Stomach (tissue), 8 donors: ENCODE measurements at regions not wholly inside any gene's neighbourhood (a gene's known extent, or its start where the extent isn't known, plus 50 kb on each side); places are given as distances from the start of the nearest gene placed in this dataset.

ENCODE experiments used
- DNase-seq, 2 donors: peaks; one replicate each; pipeline versions ENCODE4 v3.0.0 to v3.0.0-alpha.2; 2013 to 2019
- H3K27ac ChIP-seq, 5 donors: fragments of 200-600 bp in 4 of 5; sonication (generic) in 4 of 5; one replicate each; pipeline ENCODE4 v1.5.1; 2013 to 2019; ENCODE audit warnings: mild to moderate bottlenecking in 1 of 5, moderate library complexity in 1 of 5
- H3K27me3 ChIP-seq, 3 donors: fragments of 200-600 bp; sonication (generic); one replicate each; pipeline ENCODE4 v1.5.1; 2017 to 2019; ENCODE audit warnings: mixed run types in 1 of 3
- H3K36me3 ChIP-seq, 4 donors: fragments of 200-600 bp; sonication (generic); 1 replicate in 3 of 4; 2 replicates in 1 of 4; pipeline ENCODE4 v1.5.1; 2016 to 2019
- H3K4me1 ChIP-seq, 4 donors: fragments of 200-600 bp; sonication (generic); one replicate each; pipeline ENCODE4 v1.5.1; 2016 to 2019
- H3K4me3 ChIP-seq, 4 donors: fragments of 200-600 bp; sonication (generic) in 3 of 4; one replicate each; pipeline ENCODE4 v1.5.1; 2016 to 2019; ENCODE audit warnings: mild to moderate bottlenecking in 1 of 4
- H3K9me3 ChIP-seq, 4 donors: fragments of 200-600 bp; sonication (generic); one replicate each; pipeline ENCODE4 v1.5.1; 2016 to 2019
- EP300 ChIP-seq: sonication (generic); formaldehyde crosslinking; IDR thresholded peaks from one replicate; pipeline ENCODE4 v1.6.1; 2017; ENCODE audit warnings: antibody characterized with exemption
- POLR2A ChIP-seq, 4 donors: fragments of 450-650 bp; IDR thresholded peaks; one replicate each; pipeline ENCODE4 v1.6.1; 2016; ENCODE audit warnings: antibody characterized with exemption in 4 of 4, control low read depth in 2 of 4, mild to moderate bottlenecking in 1 of 4, moderate library complexity in 1 of 4
- POLR2AphosphoS5 ChIP-seq, 3 donors: sonication (generic); formaldehyde crosslinking; IDR thresholded peaks; one replicate each; pipeline ENCODE4 v1.6.1; 2016; ENCODE audit warnings: antibody characterized with exemption in 3 of 3
- WGBS, 5 donors: extraction: QIAGEN DNeasy Blood & Tissue Kit in 3 of 5; methylation state at CpG; one replicate each; pipeline versions ENCODE4 v1.1.5 to v1.1.7; 2013 to 2018; 5-methylcytosine and 5-hydroxymethylcytosine counted together
- intact Hi-C: fragments of 100-400 bp; cut with DNase I; formaldehyde crosslinking; loops from one replicate; pipeline ENCODE4 v1.15.1; 2023; ENCODE audit warnings: low total_unique reads
- TF ChIP-seq, protein P1 (sequence below), 7 experiments: fragments of 450-650 bp in 4 of 7; fragments of 200-600 bp in 3 of 7; sonication (generic) in 3 of 7; IDR thresholded peaks; one replicate each; pipeline ENCODE4 v1.5.1; 2016 to 2019; ENCODE audit warnings: antibody characterized with exemption in 7 of 7, control low read depth in 2 of 7, mild to moderate bottlenecking in 1 of 7
- donor health status: healthy with polysubstance abuse.
- donor health status: Bipolar disorder and iron deficiency.
- donor health status: healthy.

DNA sequence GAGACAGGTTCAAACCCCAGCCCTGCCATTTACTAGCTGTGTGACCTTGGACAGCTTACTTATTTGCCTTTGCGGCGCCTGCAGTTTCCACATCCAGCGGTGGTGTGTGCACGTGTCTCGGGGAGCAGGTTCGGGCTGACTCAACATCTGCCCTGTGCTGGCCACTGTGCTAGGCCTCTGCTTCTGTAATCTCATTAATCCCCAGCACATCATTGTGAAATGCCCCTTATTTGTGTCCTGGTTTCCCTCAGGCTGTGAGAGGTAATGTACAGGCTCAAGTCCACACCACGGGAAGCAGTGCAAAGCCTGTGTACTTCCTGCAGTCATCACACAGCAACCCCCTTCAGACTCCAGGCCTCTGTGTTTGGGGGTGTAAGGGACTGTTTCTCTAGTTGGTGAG is 285.7 kb downstream of the RPS24 start:
- peaks cover 0 to 33% (median 3%) of the 10 kb centered on the region in 4 donors for H3K4me1 ChIP-seq
- intact Hi-C loops = no loop called here
- peaks cover 0 to 5% (median 0%) of the 10 kb centered on the region in 4 donors for H3K9me3 ChIP-seq
- H3K36me3 ChIP-seq = no peaks in the 10 kb centered on the region
- no peak for DNase-seq
- TF ChIP-seq POLR2A (IDR thresholded peaks at IDR 0.05) (no peak), POLR2AphosphoS5 (IDR thresholded peaks at IDR 0.05) (peak in 1 of 3 donors; percentile 55)
- H3K27me3 ChIP-seq = no peaks in the 10 kb centered on the region
- H3K4me3 ChIP-seq = no peak overlapping the region
- H3K27ac ChIP-seq = peak overlapping the region in 3 of 5 donors; percentile 30 to 78 (median 37)
- WGBS, 5 donors = 78 to 96% (median 86%) methylated on average over 7 of the region's 7 CpGs

DNA sequence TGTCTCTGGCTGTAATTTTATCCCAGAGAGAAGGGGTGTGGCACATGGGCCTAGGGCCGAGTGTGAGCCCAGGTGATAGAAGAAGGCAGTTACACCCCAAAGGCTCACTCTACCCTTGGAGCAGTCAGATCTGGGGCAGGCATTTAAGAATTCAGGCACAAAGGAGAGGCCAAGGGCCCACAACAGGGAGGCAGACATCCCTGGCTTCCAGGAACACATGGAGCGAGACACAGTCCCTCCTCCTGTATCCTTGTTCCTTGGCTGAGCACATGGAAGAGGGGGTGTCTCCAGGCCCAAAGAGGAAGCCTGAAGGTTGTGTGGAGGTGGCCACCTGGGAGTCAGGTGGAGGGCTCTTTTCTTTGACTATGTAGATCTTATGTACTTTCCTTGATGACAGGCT is 286.2 kb downstream of the RPS24 start:
- WGBS, 5 donors = 77 to 94% (median 89%) methylated on average over 2 of the region's 2 CpGs
- Histone ChIP-seq H3K9me3 (peaks cover 0 to 5% (median 0%) of the 10 kb centered on the region in 4 donors), H3K4me1 (peaks cover 0 to 33% (median 3%) of the 10 kb centered on the region in 4 donors), H3K27me3 (no peaks in the 10 kb centered on the region), H3K4me3 (no peak overlapping the region), H3K36me3 (no peaks in the 10 kb centered on the region), H3K27ac (peak overlapping the region in 3 of 5 donors; percentile 30 to 78 (median 37))
- TF ChIP-seq, protein P1, sequence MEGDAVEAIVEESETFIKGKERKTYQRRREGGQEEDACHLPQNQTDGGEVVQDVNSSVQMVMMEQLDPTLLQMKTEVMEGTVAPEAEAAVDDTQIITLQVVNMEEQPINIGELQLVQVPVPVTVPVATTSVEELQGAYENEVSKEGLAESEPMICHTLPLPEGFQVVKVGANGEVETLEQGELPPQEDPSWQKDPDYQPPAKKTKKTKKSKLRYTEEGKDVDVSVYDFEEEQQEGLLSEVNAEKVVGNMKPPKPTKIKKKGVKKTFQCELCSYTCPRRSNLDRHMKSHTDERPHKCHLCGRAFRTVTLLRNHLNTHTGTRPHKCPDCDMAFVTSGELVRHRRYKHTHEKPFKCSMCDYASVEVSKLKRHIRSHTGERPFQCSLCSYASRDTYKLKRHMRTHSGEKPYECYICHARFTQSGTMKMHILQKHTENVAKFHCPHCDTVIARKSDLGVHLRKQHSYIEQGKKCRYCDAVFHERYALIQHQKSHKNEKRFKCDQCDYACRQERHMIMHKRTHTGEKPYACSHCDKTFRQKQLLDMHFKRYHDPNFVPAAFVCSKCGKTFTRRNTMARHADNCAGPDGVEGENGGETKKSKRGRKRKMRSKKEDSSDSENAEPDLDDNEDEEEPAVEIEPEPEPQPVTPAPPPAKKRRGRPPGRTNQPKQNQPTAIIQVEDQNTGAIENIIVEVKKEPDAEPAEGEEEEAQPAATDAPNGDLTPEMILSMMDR (IDR thresholded peaks at IDR 0.05) = no peak
- TF ChIP-seq POLR2AphosphoS5 (IDR thresholded peaks at IDR 0.05) (no peak), POLR2A (IDR thresholded peaks at IDR 0.05) (no peak), EP300 (no peak)
- DNase-seq = no peak
- intact Hi-C loops = no loop called here

DNA sequence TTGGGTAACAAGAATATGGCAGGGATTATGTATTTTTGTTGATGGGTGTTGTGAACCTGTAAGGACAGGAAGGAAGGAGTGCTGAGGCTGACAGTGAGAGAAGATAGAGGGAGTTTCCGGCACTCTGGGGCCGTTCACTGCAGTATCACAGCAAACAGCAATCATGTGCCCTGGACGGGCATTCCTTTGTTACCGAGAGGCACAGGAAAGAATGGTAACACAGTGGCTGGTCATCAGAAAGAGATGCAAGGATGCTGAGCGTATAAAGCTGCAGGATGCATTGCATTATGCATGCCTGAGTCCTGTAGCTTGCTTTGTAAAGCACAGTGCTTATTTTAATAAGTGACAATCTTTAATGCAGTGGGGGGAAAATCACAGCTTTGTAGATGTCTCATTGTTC is 286.8 kb downstream of the RPS24 start:
- intact Hi-C loops = no loop called here
- H3K4me3 ChIP-seq = no peak overlapping the region
- no peaks in the 10 kb centered on the region for H3K36me3 ChIP-seq
- H3K27ac ChIP-seq = no peak overlapping the region
- H3K4me1 ChIP-seq = peaks cover 0 to 33% (median 3%) of the 10 kb centered on the region in 4 donors
- no peak for DNase-seq
- TF ChIP-seq, protein P1 (IDR thresholded peaks at IDR 0.05) = no peak
- TF ChIP-seq EP300 = no peak
- no peak for TF ChIP-seq POLR2AphosphoS5 (IDR thresholded peaks at IDR 0.05)
- no peak for TF ChIP-seq POLR2A (IDR thresholded peaks at IDR 0.05)
- no peaks in the 10 kb centered on the region for H3K27me3 ChIP-seq
- WGBS, 5 donors = 57 to 72% (median 60%) methylated on average over 5 of the region's 5 CpGs
- no peaks in the 10 kb centered on the region for H3K9me3 ChIP-seq

DNA sequence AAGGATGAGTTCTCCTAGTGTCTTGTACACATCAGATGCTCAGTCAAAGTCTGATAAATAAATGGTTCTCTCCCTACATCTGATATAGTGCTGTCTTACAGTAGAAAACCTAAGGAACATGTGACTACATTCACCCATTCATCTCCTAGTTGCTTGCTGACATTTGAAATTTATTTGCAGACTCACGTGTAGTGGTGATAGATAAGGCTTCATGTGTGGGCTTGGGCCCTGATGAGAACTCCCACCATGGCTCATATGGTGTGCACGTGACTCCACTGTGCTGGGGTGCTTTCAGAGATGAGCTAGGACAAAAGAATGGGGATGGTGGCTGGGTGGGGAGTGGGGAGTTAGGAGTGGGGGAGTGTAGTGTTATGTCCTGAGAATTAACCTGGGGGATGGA is 287.3 kb downstream of the RPS24 start:
- Histone ChIP-seq H3K9me3 (peaks cover 0 to 3% (median under 1%) of the 10 kb centered on the region in 4 donors), H3K4me3 (no peak overlapping the region), H3K27ac (no peak overlapping the region), H3K36me3 (no peaks in the 10 kb centered on the region), H3K4me1 (peaks cover 0 to 30% (median 3%) of the 10 kb centered on the region in 4 donors), H3K27me3 (no peaks in the 10 kb centered on the region)
- no peak for DNase-seq
- intact Hi-C loops = no loop called here
- WGBS, 5 donors = 65 to 75% (median 69%) methylated on average over 2 of the region's 2 CpGs
- no peak for TF ChIP-seq POLR2A (IDR thresholded peaks at IDR 0.05)
- no peak for TF ChIP-seq EP300
- TF ChIP-seq, protein P1 (IDR thresholded peaks at IDR 0.05) = no peak
- no peak for TF ChIP-seq POLR2AphosphoS5 (IDR thresholded peaks at IDR 0.05)

DNA sequence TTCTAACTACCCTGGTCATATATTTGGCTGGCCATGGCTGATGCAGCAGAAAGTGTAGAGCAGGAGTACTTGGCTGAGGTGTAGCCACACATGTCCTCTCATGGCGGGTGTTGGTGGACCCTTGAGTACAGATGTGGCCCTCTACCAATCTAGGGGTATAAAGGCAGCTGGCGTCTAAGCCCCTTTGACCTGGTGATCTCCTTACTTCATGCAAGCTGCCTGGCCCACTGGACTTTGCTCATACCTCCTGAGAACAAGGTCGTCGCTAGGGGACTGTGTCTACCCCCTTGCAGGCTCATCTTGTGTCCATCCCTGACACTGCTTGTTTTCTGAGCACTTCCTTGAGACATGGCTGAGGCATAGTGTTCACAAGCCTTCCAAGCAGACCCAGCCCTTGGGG is 287.8 kb downstream of the RPS24 start:
- Histone ChIP-seq H3K4me1 (peaks cover 0 to 25% (median under 1%) of the 10 kb centered on the region in 4 donors), H3K9me3 (peaks cover 0 to 8% (median 5%) of the 10 kb centered on the region in 4 donors), H3K27me3 (no peaks in the 10 kb centered on the region), H3K4me3 (no peak overlapping the region), H3K27ac (no peak overlapping the region), H3K36me3 (no peaks in the 10 kb centered on the region)
- WGBS, 5 donors = 69 to 95% (median 86%) methylated on average over 4 of the region's 4 CpGs
- TF ChIP-seq POLR2AphosphoS5 (IDR thresholded peaks at IDR 0.05) = no peak
- TF ChIP-seq, protein P1 (IDR thresholded peaks at IDR 0.05) = no peak
- no peak for TF ChIP-seq POLR2A (IDR thresholded peaks at IDR 0.05)
- TF ChIP-seq EP300 = no peak
- intact Hi-C loops = no loop called here
- no peak for DNase-seq
